SK-N-SH treated with all-trans-retinoic acid at 6 μM for 48 hours (cell line): ENCODE measurements at regions not wholly inside any gene's neighbourhood (a gene's known extent, or its start where the extent isn't known, plus 50 kb on each side); places are given as distances from the start of the nearest gene placed in this dataset.

ENCODE experiments used
- BACH2 ChIP-seq: fragments of 250-450 bp; sonication (Bioruptor Pico); IDR thresholded peaks from 2 replicates; pipeline ENCODE4 v1.9.0; 2021; ENCODE audit warnings: mild to moderate bottlenecking, borderline replicate concordance
- PPARA ChIP-seq: fragments of 250-450 bp; sonication (Bioruptor Pico); IDR thresholded peaks from 2 replicates; pipeline ENCODE4 v1.5.0; 2020; ENCODE audit warnings: mild to moderate bottlenecking, borderline replicate concordance
- ZFP3 ChIP-seq: fragments of 250-450 bp; sonication (Bioruptor Pico); IDR thresholded peaks from 2 replicates; pipeline ENCODE4 v1.5.0; 2020; ENCODE audit warnings: mild to moderate bottlenecking, moderate library complexity
- TF ChIP-seq, protein P1 (sequence below): fragments of 250-450 bp; sonication (Bioruptor Pico); IDR thresholded peaks from 2 replicates; pipeline ENCODE4 v1.8.0; 2021; ENCODE audit warnings: low read depth, mild to moderate bottlenecking, moderate library complexity, borderline replicate concordance
- TF ChIP-seq, protein P2 (sequence below): fragments of 250-450 bp; sonication (Bioruptor Pico); IDR thresholded peaks from 2 replicates; pipeline ENCODE4 v1.5.1; 2021; ENCODE audit warnings: mild to moderate bottlenecking, moderate library complexity
- TF ChIP-seq, protein P3 (sequence below): fragments of 250-450 bp; sonication (Bioruptor Pico); IDR thresholded peaks from 2 replicates; pipeline ENCODE4 v1.5.1; 2020; ENCODE audit warnings: low read depth, mild to moderate bottlenecking, moderate library complexity

DNA sequence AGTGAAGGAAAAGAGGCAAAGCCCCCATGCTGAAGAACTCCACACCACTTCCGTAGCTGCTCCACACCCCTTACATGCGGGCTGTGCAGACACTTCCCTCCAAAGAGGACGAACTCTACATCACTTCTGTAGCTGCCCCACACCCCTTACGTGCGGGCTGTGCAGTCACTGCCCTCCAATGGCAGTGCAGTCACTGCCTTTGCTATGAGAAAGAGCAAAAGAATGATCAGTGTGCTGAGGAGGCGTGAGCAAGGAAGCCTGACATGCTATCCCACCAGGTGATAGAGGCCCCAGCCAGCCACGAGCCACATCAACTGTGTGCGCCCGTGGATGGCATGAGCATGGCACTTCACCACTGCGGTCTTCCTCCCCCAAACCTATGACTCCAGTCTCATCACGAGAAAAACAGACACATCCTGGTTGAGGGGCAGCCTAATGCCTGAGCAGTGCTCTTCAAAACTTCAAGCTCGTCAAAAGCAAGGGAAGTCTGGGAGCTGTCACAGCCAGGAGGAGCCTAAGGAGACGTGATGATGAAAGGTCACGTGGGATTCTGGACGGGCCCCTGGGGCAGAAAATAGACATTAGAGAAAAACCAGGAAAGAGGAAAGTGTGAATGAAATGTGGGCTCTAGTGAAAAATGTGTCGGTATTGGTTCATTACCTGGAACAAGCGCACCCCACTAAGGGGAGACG, 60.8 kb upstream of the C14orf180 start:
- TF ChIP-seq PPARA (CRISPR knock-in tag) (no peak), BACH2 (CRISPR knock-in tag) (no peak), ZFP3 (no peak)
- TF ChIP-seq, protein P1, sequence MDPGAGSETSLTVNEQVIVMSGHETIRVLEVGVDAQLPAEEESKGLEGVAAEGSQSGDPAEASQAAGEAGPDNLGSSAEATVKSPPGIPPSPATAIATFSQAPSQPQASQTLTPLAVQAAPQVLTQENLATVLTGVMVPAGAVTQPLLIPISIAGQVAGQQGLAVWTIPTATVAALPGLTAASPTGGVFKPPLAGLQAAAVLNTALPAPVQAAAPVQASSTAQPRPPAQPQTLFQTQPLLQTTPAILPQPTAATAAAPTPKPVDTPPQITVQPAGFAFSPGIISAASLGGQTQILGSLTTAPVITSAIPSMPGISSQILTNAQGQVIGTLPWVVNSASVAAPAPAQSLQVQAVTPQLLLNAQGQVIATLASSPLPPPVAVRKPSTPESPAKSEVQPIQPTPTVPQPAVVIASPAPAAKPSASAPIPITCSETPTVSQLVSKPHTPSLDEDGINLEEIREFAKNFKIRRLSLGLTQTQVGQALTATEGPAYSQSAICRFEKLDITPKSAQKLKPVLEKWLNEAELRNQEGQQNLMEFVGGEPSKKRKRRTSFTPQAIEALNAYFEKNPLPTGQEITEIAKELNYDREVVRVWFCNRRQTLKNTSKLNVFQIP (CRISPR knock-in tag) = no peak
- TF ChIP-seq, protein P2, sequence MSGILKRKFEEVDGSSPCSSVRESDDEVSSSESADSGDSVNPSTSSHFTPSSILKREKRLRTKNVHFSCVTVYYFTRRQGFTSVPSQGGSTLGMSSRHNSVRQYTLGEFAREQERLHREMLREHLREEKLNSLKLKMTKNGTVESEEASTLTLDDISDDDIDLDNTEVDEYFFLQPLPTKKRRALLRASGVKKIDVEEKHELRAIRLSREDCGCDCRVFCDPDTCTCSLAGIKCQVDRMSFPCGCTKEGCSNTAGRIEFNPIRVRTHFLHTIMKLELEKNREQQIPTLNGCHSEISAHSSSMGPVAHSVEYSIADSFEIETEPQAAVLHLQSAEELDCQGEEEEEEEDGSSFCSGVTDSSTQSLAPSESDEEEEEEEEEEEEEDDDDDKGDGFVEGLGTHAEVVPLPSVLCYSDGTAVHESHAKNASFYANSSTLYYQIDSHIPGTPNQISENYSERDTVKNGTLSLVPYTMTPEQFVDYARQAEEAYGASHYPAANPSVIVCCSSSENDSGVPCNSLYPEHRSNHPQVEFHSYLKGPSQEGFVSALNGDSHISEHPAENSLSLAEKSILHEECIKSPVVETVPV (CRISPR knock-in tag) = no peak
- TF ChIP-seq, protein P3, sequence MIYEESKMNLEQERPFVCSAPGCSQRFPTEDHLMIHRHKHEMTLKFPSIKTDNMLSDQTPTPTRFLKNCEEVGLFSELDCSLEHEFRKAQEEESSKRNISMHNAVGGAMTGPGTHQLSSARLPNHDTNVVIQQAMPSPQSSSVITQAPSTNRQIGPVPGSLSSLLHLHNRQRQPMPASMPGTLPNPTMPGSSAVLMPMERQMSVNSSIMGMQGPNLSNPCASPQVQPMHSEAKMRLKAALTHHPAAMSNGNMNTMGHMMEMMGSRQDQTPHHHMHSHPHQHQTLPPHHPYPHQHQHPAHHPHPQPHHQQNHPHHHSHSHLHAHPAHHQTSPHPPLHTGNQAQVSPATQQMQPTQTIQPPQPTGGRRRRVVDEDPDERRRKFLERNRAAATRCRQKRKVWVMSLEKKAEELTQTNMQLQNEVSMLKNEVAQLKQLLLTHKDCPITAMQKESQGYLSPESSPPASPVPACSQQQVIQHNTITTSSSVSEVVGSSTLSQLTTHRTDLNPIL (CRISPR knock-in tag) = no peak
